Panc1 (cell line): ENCODE measurements at regions not wholly inside any gene's neighbourhood (a gene's known extent, or its start where the extent isn't known, plus 50 kb on each side); places are given as distances from the start of the nearest gene placed in this dataset.
"Not testable (repeated sequence)": the region's sequence is repeated elsewhere in the genome, so short reads cannot be mapped to it uniquely, and the experiment has no call there.

Source experiments
- ATAC-seq: fragments of 200-7000 bp; cut with Tn5 transposase; 2 replicates; pipeline ENCODE4 v1.9.1; 2020; ENCODE audit warnings: mild to moderate bottlenecking, moderate library complexity
- BruUV-seq: library from RNA; stranded (reverse); fragments of 400-500 nt; replicated peaks from 2 replicates; lab custom pipeline; 2021; lab: Mats Ljungman, UMichigan
- CTCF ChIA-PET: fragments of 300-600 bp; sonication (Branson Sonifier 250); formaldehyde crosslinking; loops from one replicate; lab custom pipeline; 2022; ENCODE audit warnings: antibody characterized with exemption; lab: Charles Lee
- POLR2A ChIA-PET: fragments of 300-600 bp; sonication (Branson Sonifier 250); formaldehyde crosslinking; loops from one replicate; lab custom pipeline; 2022; ENCODE audit warnings: antibody characterized with exemption; lab: Charles Lee
- DNase-seq: peaks from one replicate; pipeline ENCODE4 v3.0.0-alpha.2; 2010; ENCODE audit warnings: low read depth, low spot score
- H3K27ac ChIP-seq: 2 replicates; pipeline ENCODE4 v1.5.1; 2011; ENCODE audit warnings: mild to moderate bottlenecking, low read length, inconsistent platforms
- H3K27me3 ChIP-seq: fragments of 200-500 bp; sonication (Bioruptor generic); 2 replicates; pipeline ENCODE4 v1.6.0; 2014; ENCODE audit warnings: low read length, inconsistent platforms; ENCODE audit not compliant: control insufficient read depth, insufficient read depth
- H3K36me3 ChIP-seq: fragments of 200-500 bp; sonication (Bioruptor generic); 2 replicates; pipeline ENCODE4 v1.5.1; 2014; ENCODE audit warnings: inconsistent platforms, mild to moderate bottlenecking, low read length, moderate library complexity; ENCODE audit not compliant: control insufficient read depth, insufficient read depth
- H3K4me1 ChIP-seq: 2 replicates; pipeline ENCODE4 v1.5.1; 2011; ENCODE audit warnings: inconsistent platforms, mild to moderate bottlenecking, low read length, moderate library complexity; ENCODE audit not compliant: control insufficient read depth, insufficient read depth
- H3K4me3 ChIP-seq, 2 experiments: 2 replicates each; pipeline ENCODE4 v1.5.1; 2011 to 2012; ENCODE audit warnings: low read depth in 2 of 2, low read length in 2 of 2, mild to moderate bottlenecking in 2 of 2, inconsistent platforms in 1 of 2, moderate library complexity in 1 of 2
- H3K9me3 ChIP-seq: fragments of 200-500 bp; sonication (Bioruptor generic); 2 replicates; pipeline ENCODE4 v1.5.1; 2014; ENCODE audit warnings: low read depth, mild to moderate bottlenecking, inconsistent platforms, low read length, moderate library complexity; ENCODE audit not compliant: control insufficient read depth, insufficient read depth
- CTCF ChIP-seq: fragments of 450-650 bp; IDR thresholded peaks from 2 replicates; pipeline ENCODE4 v1.5.1; 2017; ENCODE audit warnings: mild to moderate bottlenecking
- POLR2AphosphoS5 ChIP-seq: IDR thresholded peaks from 2 replicates; pipeline ENCODE4 v1.6.1; 2012; ENCODE audit warnings: mild to moderate bottlenecking, low read depth, low read length, moderate library complexity
- REST ChIP-seq, 2 experiments: IDR thresholded peaks; 2 replicates each; pipeline ENCODE4 v1.6.1; 2011 to 2012; ENCODE audit warnings: low read depth in 2 of 2, control low read depth in 1 of 2, low read length in 1 of 2, mild to moderate bottlenecking in 1 of 2, moderate library complexity in 1 of 2; ENCODE audit not compliant: insufficient read depth in 1 of 2
- SIN3A ChIP-seq: IDR thresholded peaks from 2 replicates; pipeline ENCODE4 v1.6.1; 2012; ENCODE audit warnings: low read depth, mild to moderate bottlenecking, low read length, moderate library complexity, borderline replicate concordance; ENCODE audit not compliant: insufficient read depth
- TCF7L2 ChIP-seq: IDR thresholded peaks from 2 replicates; pipeline ENCODE4 v1.6.1; 2011; ENCODE audit warnings: mild to moderate bottlenecking, low read depth, low read length, inconsistent platforms
- in situ Hi-C: cut with HindIII; loops from 2 replicates; pipeline ENCODE4 v1.10.0; 2016; ENCODE audit warnings: low sequenced_read_pairs, low pct_unique_long_range_greater_than_20kb
- intact Hi-C: fragments of 100-400 bp; cut with micrococcal nuclease; formaldehyde crosslinking; loops from one replicate; pipeline ENCODE4 v1.10.0; 2022; ENCODE audit not compliant: unreplicated experiment

- TF ChIP-seq REST (IDR thresholded peaks at IDR 0.05; ENCODE audit: insufficient read depth in 1 of 2, low read depth in 2 of 2, low read length in 1 of 2) = no peak
- TF ChIP-seq TCF7L2 = no peak
- no peak for TF ChIP-seq POLR2AphosphoS5
- no peak for TF ChIP-seq CTCF
- no peak for TF ChIP-seq SIN3A
- in situ Hi-C loops = no loop called here
- H3K4me1 ChIP-seq = no peaks in the 10 kb centered on the region
- no peak overlapping the region for H3K27ac ChIP-seq
- no peaks in the 10 kb centered on the region for H3K9me3 ChIP-seq
- no peaks in the 10 kb centered on the region for H3K27me3 ChIP-seq
- intact Hi-C loops = no loop called here
- DNase-seq (no peak), ATAC-seq (no peak)
- H3K4me3 ChIP-seq = no peak overlapping the region
- no peaks in the 10 kb centered on the region for H3K36me3 ChIP-seq
- ChIA-PET POLR2A (no interaction called here), CTCF (no interaction called here)
- no TSS peak for BruUV-seq
Observed at GRCh38 chr5:62886603-62887315, 308.1 kb downstream of the LRRC70 start.

- ATAC-seq, H3K9me3 ChIP-seq, POLR2A ChIA-PET, DNase-seq, H3K36me3 ChIP-seq, H3K27ac ChIP-seq, intact Hi-C loops, H3K4me1 ChIP-seq, BruUV-seq, H3K4me3 ChIP-seq, in situ Hi-C loops, H3K27me3 ChIP-seq, CTCF ChIA-PET: not testable (repeated sequence)
Observed at GRCh38 chr5:62837330-62837729, 258.7 kb downstream of the LRRC70 start.

GRCh38 chr5:62829604-62829986 lies 251.0 kb downstream of the LRRC70 start:
- ATAC-seq = no peak
- no TSS peak for BruUV-seq

More at GRCh38 chr5:62829604-62829986, 251.0 kb downstream of the LRRC70 start:
- intact Hi-C loops = no loop called here
- in situ Hi-C loops = no loop called here
- Histone ChIP-seq H3K27ac (no peak overlapping the region), H3K4me1 (no peaks in the 10 kb centered on the region), H3K9me3 (no peaks in the 10 kb centered on the region), H3K4me3 (no peak overlapping the region), H3K36me3 (no peaks in the 10 kb centered on the region), H3K27me3 (no peaks in the 10 kb centered on the region)
- TF ChIP-seq SIN3A (no peak), CTCF (no peak), TCF7L2 (no peak), POLR2AphosphoS5 (no peak), REST (IDR thresholded peaks at IDR 0.05; ENCODE audit: insufficient read depth in 1 of 2, low read depth in 2 of 2, low read length in 1 of 2) (no peak)
- DNase-seq = no peak
- POLR2A ChIA-PET = no interaction called here
- CTCF ChIA-PET = no interaction called here
